ENCODE measurements at regions not wholly inside any gene's neighbourhood (a gene's known extent, or its start where the extent isn't known, plus 50 kb on each side); places are given as distances from the start of the nearest gene placed in this dataset.

DNA sequence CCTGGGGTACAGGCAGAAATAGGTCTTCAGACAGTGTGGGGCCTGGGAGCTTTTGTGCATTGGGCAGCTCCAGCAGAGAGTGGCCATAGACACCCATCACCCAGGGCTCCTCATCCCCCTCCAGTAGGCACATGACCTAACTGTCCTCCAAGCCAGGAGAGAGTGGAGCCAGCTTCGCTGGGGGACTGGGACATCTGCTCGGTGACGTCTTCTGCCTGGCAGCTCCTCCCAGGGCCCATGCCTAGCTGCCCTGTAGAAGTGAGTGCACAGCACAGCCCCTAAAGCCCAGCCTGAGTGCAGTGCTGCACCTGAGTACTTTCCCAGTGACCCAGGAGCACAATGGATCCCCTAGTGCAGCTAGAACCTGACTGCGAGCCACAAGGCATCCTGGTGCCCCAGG is 279.7 kb upstream of the SLC7A11 start:
- no peak for TF ChIP-seq POLR2A (IDR thresholded peaks at IDR 0.05)
- TF ChIP-seq, protein P1, sequence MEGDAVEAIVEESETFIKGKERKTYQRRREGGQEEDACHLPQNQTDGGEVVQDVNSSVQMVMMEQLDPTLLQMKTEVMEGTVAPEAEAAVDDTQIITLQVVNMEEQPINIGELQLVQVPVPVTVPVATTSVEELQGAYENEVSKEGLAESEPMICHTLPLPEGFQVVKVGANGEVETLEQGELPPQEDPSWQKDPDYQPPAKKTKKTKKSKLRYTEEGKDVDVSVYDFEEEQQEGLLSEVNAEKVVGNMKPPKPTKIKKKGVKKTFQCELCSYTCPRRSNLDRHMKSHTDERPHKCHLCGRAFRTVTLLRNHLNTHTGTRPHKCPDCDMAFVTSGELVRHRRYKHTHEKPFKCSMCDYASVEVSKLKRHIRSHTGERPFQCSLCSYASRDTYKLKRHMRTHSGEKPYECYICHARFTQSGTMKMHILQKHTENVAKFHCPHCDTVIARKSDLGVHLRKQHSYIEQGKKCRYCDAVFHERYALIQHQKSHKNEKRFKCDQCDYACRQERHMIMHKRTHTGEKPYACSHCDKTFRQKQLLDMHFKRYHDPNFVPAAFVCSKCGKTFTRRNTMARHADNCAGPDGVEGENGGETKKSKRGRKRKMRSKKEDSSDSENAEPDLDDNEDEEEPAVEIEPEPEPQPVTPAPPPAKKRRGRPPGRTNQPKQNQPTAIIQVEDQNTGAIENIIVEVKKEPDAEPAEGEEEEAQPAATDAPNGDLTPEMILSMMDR (IDR thresholded peaks at IDR 0.05), result no peak
- TF ChIP-seq POLR2AphosphoS5 (IDR thresholded peaks at IDR 0.05), result no peak
